ENCODE measurements at regions not wholly inside any gene's neighbourhood (a gene's known extent, or its start where the extent isn't known, plus 50 kb on each side); places are given as distances from the start of the nearest gene placed in this dataset.

GRCh38 chr1:185585770-185586169 lies 148.4 kb upstream of the HMCN1 start:
- TF ChIP-seq POLR2A (IDR thresholded peaks at IDR 0.05) (no peak), CTCF (IDR thresholded peaks at IDR 0.05) (no peak)
- no peak overlapping the region for H3K27ac ChIP-seq
- H3K27me3 ChIP-seq: no peaks in the 10 kb centered on the region
- intact Hi-C loops (cut with DNase I; ENCODE audit: low total_unique reads): no loop called here
- H3K4me1 ChIP-seq: no peaks in the 10 kb centered on the region
- no peaks in the 10 kb centered on the region for H3K9me3 ChIP-seq
- no peak for DNase-seq
- no peak overlapping the region for H3K4me3 ChIP-seq
- H3K36me3 ChIP-seq: no peaks in the 10 kb centered on the region

GRCh38 chr1:185581961-185582725 lies 152.0 kb upstream of the HMCN1 start:
- H3K27me3 ChIP-seq: no peaks in the 10 kb centered on the region
- no peak overlapping the region for H3K4me3 ChIP-seq
- H3K9me3 ChIP-seq: no peaks in the 10 kb centered on the region
- no peaks in the 10 kb centered on the region for H3K4me1 ChIP-seq
- H3K36me3 ChIP-seq: no peaks in the 10 kb centered on the region
- H3K27ac ChIP-seq: no peak overlapping the region
- intact Hi-C loops (cut with DNase I; ENCODE audit: low total_unique reads): no loop called here
- DNase-seq: no peak
- TF ChIP-seq CTCF (IDR thresholded peaks at IDR 0.05) (no peak), POLR2A (IDR thresholded peaks at IDR 0.05) (no peak)

GRCh38 chr1:185581020-185581419 lies 153.2 kb upstream of the HMCN1 start:
- Histone ChIP-seq H3K36me3 (no peaks in the 10 kb centered on the region), H3K27ac (no peak overlapping the region), H3K9me3 (no peaks in the 10 kb centered on the region), H3K27me3 (no peaks in the 10 kb centered on the region), H3K4me1 (no peaks in the 10 kb centered on the region), H3K4me3 (no peak overlapping the region)
- DNase-seq: no peak
- intact Hi-C loops (cut with DNase I; ENCODE audit: low total_unique reads): no loop called here
- TF ChIP-seq POLR2A (IDR thresholded peaks at IDR 0.05) (no peak), CTCF (IDR thresholded peaks at IDR 0.05) (no peak)

DNA sequence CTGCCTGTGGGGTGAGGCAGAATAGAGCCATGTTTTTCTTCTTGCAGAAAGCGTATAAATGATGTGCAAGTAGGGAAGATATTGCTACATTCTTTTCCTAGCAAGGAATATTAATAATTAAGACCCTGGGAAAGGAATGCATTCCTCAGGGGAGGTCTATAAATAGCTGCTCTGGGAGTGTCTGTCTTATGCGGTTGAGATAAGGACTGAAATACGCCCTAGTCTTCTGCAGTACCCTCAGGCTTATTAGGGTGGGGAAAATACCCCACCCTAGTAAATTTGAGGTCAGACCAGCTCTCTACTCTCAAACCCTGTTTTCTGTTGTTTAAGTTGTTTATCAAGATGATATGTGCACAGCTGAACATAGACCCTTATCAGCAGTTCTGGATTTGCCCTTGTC lies 155.9 kb upstream of the HMCN1 start:
- DNase-seq: no peak
- TF ChIP-seq POLR2A (IDR thresholded peaks at IDR 0.05) (no peak), CTCF (IDR thresholded peaks at IDR 0.05) (no peak)
- no peak overlapping the region for H3K4me3 ChIP-seq
- intact Hi-C loops (cut with DNase I; ENCODE audit: low total_unique reads): no loop called here
- no peaks in the 10 kb centered on the region for H3K27me3 ChIP-seq
- H3K9me3 ChIP-seq: no peaks in the 10 kb centered on the region
- H3K36me3 ChIP-seq: no peaks in the 10 kb centered on the region
- H3K4me1 ChIP-seq: no peaks in the 10 kb centered on the region
- H3K27ac ChIP-seq: no peak overlapping the region

GRCh38 chr1:185574139-185574875 lies 159.9 kb upstream of the HMCN1 start:
- no peak for TF ChIP-seq POLR2A (IDR thresholded peaks at IDR 0.05)
- no peak for TF ChIP-seq CTCF (IDR thresholded peaks at IDR 0.05)
- no peaks in the 10 kb centered on the region for H3K9me3 ChIP-seq
- no peak overlapping the region for H3K27ac ChIP-seq
- intact Hi-C loops (cut with DNase I; ENCODE audit: low total_unique reads): no loop called here
- H3K27me3 ChIP-seq: no peaks in the 10 kb centered on the region
- no peaks in the 10 kb centered on the region for H3K4me1 ChIP-seq
- no peaks in the 10 kb centered on the region for H3K36me3 ChIP-seq
- no peak for DNase-seq
- no peak overlapping the region for H3K4me3 ChIP-seq
